Posterior cingulate gyrus (tissue), 11 donors: ENCODE measurements at regions not wholly inside any gene's neighbourhood (a gene's known extent, or its start where the extent isn't known, plus 50 kb on each side); places are given as distances from the start of the nearest gene placed in this dataset.

ENCODE experiments used
- DNase-seq, 10 donors: peaks; one replicate each; pipeline versions ENCODE4 v3.0.0 to v3.0.0-alpha.2; 2020 to 2021; ENCODE audit warnings: mixed read lengths in 3 of 10
- intact Hi-C: fragments of 100-400 bp; cut with DNase I; formaldehyde crosslinking; loops from one replicate; pipeline ENCODE4 v1.15.1; 2023

DNA sequence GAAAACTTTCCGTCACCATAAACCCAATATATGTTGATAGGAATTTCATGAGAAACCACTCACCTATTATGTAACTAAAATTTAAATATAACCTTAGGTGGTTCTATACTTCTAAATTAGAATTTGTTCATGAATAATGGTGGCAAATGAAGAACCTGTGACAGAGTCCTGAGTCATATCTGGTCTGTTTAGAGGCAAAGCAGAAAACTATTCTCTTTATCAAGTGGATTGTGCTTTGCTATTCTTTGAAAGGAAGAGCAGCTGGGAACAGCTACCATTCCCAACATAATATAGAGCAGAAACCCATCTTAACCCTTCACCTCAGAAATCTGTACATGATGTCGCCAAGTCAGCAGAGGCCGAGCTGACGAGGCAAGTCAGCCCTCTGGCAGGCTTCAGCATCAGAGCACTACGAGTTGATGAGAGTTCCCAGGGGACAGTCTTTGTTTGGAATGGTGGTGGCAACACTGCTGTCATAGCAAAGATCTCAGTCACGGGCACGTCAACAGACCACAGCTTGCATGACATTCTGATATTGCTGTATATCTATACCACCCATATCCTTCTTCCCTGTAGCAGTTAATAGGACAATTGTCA lies 631.9 kb upstream of the CA10 start:
- intact Hi-C loops = no loop called here
- no peak for DNase-seq

DNA sequence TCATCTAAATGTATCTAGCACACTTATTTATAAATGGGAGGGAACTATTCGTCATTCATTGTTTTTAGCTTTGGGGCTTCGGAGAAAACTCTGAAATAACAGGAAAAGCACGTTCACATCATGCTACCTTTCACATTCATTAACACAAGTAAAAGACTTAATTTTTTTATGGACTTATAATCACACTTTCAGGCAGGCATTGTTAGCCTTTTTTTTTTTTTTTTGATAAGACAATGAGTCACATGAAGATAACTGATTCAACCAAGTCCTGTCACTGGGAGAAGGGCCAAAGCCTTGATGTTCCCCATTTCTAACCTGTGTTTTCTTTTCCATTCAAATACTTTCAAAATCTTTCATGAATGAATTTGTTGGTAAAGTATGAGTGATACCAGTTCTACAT lies 631.3 kb upstream of the CA10 start:
- DNase-seq = no peak
- intact Hi-C loops = no loop called here

DNA sequence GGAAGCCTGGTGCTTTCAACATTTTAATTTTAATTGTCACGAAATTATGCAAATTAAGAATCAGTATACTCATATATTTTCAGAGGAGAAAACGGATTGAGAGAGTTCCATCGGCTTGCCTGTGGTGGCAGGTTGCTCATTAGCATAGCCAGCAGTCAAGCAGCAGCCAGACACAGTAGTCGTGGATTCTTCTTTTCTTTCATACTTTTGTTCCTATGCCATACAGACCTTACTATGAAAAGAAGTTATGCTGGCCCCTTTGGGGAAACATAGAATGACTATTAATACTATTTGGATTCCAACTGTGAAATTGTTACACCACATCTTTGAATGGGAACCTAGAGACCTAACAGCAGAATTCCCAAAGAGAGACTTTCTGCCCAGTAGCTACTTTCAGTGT lies 617.7 kb upstream of the CA10 start:
- intact Hi-C loops = no loop called here
- DNase-seq = no peak

DNA sequence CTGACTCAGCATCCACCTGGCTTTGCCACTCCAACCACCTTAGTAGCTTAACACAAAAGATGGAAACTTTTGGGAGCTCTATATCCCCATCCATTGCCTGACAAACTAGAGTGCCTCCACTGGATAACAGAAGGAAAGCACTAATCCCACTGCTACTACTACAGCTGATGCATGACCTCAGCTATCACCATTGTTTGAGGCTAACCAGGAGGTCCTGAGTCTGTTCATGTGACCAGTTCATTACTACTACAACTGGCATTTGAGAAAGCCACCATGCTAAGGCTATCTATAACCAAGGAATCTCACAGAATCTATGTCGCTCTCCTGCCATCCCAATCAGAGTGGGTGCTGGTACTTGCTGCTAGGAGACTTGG lies 604.3 kb upstream of the CA10 start:
- no peak for DNase-seq
- intact Hi-C loops = no loop called here

DNA sequence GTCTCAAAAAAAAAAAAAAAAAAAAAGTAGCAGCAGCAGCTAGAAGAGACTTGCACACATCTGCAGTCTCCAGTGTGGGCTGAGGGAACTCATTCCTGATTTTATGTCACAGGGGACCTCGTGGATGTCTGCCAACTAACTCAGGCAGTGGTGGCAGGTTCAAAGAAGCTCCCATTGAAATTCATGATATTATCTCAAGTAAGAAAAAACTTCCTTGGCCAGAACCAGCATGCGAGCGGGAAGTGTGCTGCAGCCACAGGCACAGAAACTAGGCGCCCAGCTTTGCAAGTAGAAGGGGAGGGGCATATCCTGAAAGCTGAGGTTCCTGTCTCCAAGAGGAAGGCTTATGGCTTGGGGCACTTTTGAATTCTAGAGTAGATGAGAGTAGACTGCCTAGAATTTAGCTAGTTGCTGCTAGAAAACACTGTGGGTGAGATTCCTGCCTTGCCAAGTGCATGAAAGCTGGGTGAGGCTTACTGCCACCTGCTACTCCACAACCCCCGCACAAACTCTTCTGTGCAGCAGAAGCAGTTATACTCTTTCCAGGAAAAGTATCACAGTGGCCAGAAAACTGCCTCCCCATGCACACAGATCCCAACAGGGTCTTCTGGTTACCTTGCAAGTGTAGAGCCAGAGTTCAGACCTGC lies 603.8 kb upstream of the CA10 start:
- DNase-seq = peak in 6 of 10 donors; percentile 14 to 91 (median 28)
- intact Hi-C loops = no loop called here

DNA sequence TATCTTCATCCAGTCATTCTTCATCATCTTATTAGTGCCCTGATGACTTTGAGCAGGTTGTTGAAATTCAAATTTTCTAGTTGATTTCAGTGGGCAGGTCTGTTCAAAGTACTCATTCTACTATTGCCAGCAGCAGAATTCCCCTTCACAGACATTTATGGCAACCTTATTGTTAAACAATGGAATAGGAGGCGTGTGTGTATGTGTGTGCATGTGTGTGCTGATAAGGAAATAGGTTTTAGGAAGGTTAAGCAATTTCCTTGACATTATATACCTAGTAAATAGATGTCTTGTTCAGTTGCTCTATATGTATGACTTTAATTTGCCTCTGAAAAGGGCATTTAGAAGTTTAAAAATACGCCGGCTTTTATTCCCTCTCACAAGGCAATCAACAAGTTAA lies 601.4 kb upstream of the CA10 start:
- intact Hi-C loops = no loop called here
- no peak for DNase-seq

DNA sequence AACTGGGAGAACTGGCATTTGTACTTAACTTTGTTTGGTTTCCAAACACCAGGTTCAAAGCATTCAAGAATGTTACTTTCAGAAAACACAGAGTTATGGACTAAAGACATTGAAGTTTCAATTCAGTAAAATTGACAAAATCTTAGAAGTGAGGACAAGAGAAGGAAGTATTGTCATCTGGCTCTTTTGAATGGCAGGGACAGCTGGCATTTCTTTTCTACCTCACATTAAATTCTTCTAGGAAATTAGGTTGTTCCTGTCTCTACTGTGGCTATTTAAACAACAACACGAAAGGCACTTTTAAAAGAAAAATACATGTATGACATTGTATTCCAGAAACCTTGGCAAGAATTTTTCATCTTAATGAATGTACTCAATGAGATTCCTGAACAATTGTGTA lies 600.0 kb upstream of the CA10 start:
- intact Hi-C loops = no loop called here
- DNase-seq = no peak

DNA sequence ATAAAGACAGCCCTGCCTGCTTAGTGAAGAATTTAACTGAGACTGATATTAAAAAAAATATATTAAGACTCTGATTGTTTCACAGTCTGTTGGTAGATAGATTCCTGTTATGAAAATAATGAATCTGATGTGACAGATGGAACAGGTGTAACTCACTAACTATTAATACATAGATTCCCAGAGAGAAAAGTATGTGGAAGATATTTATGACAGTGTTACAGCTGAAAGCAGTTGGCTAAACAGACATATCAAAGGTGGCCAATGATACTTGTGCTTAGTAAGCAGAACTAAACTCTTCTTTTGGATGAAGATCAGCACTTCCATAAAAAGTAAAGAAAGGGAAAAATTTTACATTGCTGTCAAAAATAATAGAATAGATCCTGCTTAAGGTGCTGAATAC lies 598.2 kb upstream of the CA10 start:
- DNase-seq = no peak
- intact Hi-C loops = no loop called here

DNA sequence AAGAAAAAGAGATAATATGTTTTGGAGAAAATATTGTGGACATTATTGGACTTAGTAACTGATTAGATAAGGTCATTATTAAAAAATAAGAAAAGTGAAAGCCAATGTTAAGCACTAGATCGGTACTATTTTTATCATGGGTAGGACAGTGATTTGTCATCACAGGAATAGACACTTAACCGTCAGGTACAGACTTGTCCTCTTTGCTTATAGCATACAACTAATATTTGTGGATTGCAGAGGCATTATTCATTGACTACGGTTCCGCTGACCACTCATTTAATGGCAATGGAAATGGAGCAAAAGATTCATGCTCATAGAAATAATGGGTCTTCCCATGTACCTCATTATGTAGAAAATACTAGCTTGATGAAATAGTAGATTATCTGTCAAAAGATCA lies 596.3 kb upstream of the CA10 start:
- intact Hi-C loops = no loop called here
- no peak for DNase-seq

DNA sequence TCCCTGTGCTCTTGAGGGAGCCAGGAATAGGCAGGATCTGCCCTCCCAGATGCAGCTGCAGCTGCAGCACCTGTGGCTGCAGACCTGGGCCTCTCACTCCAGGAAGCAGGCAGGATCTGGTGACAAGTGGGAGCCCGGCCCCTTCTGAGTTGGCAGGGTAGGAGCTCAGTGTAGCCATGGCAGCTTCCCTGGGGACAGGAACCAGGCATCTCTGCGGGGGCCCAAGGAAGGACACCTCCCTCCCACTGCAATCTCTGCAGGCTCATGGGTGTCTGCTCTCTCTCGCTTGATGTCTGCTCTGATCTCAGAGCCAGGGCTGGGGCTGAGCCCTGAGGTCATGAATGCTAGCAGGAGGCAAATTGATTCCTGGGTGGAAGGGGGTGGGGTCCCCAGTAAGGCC lies 592.5 kb upstream of the CA10 start:
- peak in 2 of 10 donors; percentile 66 to 78 for DNase-seq
- intact Hi-C loops = no loop called here

DNA sequence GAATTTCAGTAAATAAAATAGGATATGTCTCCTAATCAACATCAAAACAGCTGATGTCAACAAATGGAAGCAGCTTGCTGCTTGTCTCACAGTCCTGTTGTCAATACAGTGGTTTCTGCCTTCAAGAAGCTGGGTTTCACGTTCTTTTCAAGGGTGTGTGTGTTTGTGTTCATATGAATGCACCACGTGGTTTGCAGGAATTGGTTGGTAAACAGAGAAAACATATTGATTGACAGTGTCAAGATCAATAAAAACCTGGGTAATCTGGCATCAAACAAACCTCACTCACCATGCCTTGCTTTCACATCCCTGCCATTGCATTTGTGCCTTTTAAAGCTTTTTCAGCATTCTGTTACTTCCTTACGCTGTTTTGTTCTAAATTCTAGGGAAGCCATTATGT lies 585.7 kb upstream of the CA10 start:
- DNase-seq = no peak
- intact Hi-C loops = no loop called here

DNA sequence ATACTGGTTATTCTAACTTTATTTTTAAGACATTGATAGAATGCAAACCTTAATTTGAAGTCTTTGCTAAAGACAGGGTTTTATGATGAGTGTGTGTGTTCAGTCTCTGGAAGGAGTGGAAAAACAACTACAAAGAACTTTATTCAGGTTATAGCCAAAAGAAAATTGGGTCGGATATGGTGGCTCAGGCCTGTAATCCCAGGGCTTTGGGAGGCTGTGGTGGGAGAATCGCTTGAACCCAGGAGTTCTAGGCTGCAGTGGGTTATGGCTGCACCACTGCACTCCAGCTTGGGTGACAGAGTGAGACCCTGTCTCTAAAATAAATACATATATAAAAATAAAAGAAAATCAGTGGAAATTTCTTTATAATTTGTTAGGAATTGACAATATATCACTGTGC lies 581.5 kb upstream of the CA10 start:
- DNase-seq = no peak
- intact Hi-C loops = no loop called here

DNA sequence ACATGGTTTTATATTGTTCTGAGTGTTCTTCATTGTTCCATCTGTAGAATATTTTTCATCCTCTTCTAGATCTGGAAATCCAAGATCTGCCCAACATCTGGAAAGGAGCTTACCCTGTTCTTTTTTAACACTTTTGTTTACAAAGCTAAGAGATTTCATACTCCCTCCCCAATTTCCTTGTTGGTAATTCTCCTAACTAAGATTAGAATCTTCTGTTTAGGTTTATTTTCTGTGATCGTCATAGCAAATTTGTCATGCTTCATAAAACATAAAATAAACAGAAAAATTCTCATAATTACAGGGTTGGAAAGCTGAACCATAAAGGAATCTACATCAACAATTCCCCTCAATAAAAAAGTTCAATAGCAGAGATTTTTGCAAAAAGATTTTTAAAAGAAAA lies 580.3 kb upstream of the CA10 start:
- intact Hi-C loops = no loop called here

DNA sequence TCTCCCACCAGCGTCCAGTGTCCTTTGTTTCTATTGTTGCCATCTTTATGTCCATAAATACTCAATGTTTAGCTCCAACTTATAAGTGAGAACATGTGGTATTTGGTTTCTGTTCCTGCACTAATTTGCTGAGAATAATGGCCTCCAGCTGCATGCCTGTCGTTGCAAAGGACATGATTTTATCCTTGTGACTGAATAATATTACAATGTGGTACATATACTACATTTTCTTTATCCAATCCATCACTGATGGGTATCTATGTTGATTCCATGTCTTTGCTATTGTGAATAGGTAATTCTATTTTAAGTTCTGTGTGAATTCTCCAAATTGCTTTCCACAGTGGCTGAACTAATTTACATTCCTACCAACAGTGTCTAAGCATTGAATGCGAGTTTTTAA lies 578.6 kb upstream of the CA10 start:
- DNase-seq = no peak
- intact Hi-C loops = no loop called here

More for the DNA sequence above, 580.3 kb upstream of the CA10 start:
- no peak for DNase-seq

DNA sequence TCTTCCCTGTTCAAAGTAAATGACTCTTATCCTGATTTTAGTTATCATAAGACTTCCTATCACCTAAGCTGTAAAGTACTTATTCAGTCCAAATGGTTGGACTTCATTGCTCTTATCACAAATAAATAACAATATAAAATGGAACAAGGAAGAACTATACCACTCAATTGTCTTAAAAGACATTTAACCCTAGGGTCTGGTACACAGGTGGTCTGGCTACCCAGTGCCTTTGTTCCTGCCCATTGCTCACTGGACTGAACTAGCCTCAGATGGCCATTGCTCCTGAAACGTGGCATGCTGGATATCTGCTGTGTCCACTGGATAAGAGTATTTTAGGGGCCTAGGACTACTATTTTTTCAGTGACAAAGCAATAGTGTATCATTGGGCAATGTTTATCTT lies 574.3 kb upstream of the CA10 start:
- no peak for DNase-seq
- intact Hi-C loops = no loop called here

DNA sequence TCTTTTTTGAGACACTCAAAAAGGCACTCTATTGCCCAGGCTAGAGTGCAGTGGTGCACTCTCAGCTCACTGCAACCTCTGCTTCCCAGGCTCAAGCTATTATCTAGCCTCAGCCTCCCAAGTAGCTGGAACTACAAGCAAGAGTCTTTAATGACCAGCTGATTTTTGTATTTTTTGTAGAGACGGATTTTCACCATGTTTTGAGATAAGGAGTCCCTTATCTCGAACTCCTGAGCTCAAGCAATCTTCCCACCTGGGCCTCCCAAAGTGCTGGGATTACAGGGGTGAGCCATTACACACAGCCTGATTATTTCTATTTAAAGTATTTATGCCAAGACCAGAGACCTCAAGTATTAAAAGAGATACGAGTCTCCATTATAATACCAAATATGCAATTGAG lies 566.1 kb upstream of the CA10 start:
- intact Hi-C loops = no loop called here
- no peak for DNase-seq

DNA sequence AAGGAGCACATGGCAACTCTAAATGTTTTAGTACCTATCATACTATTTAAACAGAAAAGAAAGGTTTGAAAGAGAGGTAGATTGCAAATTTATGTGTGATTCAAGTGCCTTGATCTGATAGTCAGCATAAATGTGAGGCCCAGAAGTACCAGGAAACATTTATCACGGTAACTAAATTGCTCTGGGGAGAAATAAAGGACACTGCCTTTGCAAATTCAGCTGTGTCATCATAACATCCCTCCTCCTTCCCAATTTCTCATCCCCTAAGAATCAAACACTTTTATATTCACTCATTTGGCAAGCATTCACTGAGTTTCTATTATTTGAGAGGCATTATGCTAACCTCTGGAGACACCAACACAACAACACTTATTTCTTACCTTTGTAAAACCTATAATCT lies 563.4 kb upstream of the CA10 start:
- intact Hi-C loops = no loop called here
- no peak for DNase-seq

DNA sequence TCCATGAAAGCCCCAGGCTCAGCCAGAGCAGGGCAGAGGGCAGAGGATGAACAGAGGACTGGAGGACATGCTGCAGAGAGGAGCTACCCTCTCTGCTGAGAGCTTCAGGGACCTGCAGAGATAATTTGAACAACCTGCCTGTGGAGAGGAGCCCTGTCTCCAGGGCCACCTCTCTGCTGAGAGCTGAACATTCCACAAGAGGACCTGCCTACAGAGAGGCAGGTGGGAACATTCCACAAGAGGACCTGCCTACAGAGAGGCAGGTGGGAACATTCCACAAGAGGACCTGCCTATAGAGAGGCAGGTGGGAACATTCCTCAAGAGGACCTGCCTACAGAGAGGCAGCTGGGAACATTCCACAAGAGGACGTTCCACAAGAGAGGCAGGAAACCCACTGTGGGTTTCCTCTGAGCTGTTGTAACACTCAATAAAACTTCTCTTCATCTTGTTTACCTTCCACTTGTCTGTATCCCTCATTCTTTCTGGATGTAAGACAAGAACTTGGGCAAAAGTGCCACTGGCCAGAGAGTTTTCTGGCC lies 551.9 kb upstream of the CA10 start:
- intact Hi-C loops = no loop called here
- DNase-seq = no peak

DNA sequence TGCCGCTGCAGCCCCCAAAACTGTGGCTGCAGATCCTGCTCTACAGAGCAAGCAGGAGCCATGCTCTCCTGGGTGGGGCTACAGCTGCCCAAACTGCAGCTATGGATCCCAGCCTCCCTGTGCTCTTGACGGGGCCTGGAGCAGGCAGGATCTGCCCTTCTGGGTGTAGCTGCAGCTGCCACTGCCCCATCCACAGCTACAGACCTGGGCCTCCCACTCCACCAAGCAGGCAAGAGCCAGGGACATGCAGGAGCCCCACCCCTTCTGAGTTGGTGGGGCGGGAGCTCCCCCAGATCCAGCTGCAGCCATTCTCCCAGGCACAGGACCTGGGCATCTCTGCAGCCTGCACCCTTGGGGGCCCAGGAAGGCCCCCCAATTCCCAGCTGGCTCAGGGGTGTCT lies 551.2 kb upstream of the CA10 start:
- intact Hi-C loops = no loop called here
- peak in 2 of 10 donors; percentile 27 to 70 for DNase-seq

DNA sequence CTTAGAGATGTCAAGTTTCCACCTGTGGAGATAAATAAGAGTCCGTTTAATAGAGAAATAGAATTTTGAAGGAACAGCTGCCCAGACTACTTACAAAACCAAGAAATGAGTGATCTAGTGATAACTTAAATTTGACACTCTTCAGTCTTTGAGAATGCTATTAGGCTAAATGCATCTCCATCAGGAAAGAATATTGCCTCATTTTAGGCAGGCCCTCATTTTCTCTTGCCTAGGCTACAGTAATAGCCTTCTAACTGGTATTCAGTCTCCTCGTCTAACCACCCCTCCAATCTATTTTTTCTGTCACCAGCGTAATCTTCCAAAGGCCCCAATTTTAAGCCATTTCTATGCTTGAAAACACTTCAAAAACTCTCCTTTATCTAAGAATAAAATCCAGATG lies 537.8 kb upstream of the CA10 start:
- DNase-seq = no peak
- intact Hi-C loops = no loop called here

DNA sequence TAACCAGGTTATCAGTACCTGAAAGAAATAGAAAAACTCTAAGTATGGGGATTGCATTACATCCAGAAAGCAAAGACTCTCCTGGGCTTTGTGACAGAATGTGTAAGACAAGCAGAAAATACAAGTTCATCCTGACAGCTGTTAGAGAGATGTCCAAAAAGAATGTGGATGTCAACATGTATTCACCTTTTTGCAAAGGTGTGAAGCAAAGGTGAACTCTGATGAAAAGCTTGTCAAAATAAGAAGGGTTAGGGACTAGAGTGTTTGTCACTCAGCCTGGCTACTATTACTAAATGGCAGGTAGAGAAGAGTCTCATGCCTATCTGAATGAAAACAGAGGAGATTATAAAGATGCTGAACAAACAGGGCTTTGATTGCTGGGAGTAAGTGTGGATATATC lies 527.6 kb upstream of the CA10 start:
- DNase-seq = no peak
- intact Hi-C loops = no loop called here

DNA sequence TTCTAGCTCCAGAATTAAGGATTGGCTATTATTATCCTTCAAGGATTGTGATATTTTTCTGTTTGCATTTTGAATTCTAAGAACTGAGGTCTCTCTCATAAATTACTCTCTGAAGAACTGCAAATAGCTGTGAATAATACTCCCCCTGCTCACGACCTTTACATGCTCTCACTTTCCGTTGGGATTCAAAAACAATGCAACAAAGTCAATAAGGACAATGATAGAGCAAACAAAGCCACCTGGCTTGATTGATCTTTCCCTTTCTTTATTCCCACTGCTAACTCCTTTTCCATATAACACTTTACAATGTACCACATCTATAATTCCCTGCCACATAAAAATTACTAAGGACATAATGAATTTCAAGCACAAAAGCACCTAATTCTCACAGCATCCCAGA lies 523.0 kb upstream of the CA10 start:
- no peak for DNase-seq
- intact Hi-C loops = no loop called here

DNA sequence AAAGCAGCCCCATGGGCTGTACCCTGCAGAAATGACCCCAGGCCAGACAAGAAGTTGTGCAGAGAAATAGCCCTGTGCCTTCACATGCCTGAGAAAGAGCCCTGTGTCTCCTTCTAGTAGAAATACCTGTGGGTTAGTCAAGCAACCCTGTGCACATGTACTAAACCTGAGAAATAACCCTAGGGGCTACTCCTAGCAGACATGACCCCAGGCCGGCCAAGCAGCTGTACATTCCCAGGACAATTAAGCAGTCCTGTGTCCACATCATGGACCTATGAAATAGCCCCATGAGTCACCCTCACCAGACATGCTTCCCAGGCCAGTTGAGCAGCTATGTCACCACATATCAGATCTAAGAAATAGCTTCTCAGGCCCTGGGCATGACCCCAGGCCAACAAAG lies 519.7 kb upstream of the CA10 start:
- intact Hi-C loops = no loop called here
- no peak for DNase-seq
